ENCODE measurements at regions not wholly inside any gene's neighbourhood (a gene's known extent, or its start where the extent isn't known, plus 50 kb on each side); places are given as distances from the start of the nearest gene placed in this dataset.

GRCh38 chr3:162337630-162338029, 841.0 kb downstream of the OTOL1 start:
- Histone ChIP-seq H3K4me2 (ENCODE audit: low read length) (no peak overlapping the region), H2AFZ (ENCODE audit: low read depth, low read length, poor library complexity, severe bottlenecking) (no peak overlapping the region), H3K9ac (ENCODE audit: low read length) (no peak overlapping the region), H3K27ac (ENCODE audit: low read depth, low read length) (no peak overlapping the region), H3K4me1 (ENCODE audit: control insufficient read depth in 1 of 2, insufficient read depth in 2 of 2, low read length in 2 of 2) (no peaks in the 10 kb centered on the region), H3K36me3 (ENCODE audit: control insufficient read depth in 1 of 2, insufficient read depth in 2 of 2, low read length in 2 of 2) (no peaks in the 10 kb centered on the region), H3K27me3 (ENCODE audit: insufficient read depth, low read length) (no peaks in the 10 kb centered on the region), H3K79me2 (ENCODE audit: insufficient read depth, low read length) (no peaks in the 10 kb centered on the region), H3K9me3 (ENCODE audit: control insufficient read depth in 1 of 2, insufficient read depth in 1 of 2, low read depth in 1 of 2, low read length in 2 of 2) (no peaks in the 10 kb centered on the region), H4K20me1 (ENCODE audit: insufficient read depth) (no peaks in the 10 kb centered on the region), H3K4me3 (replicated peaks in 1 of 2; ENCODE audit: low read depth in 1 of 2, low read length in 2 of 2) (no peak overlapping the region), H3K9me2 (ENCODE audit: insufficient read depth) (no peaks in the 10 kb centered on the region)
- CTCF ChIA-PET = no interaction called here
- DNase-seq (ENCODE audit: low read depth, low spot score) (no peak), ATAC-seq (no peak)
- RAD21 ChIA-PET (ENCODE audit: low non-redundant PET in 1 of 2, low total read pairs in 2 of 2, uncharacterized antibody in 2 of 2, unreplicated experiment in 2 of 2) = no interaction called here
- intact Hi-C loops (cut with micrococcal nuclease) = no loop called here
- TF ChIP-seq JUND (IDR thresholded peaks at IDR 0.05) (no peak), ATF3 (IDR thresholded peaks at IDR 0.05) (no peak), EGR1 (IDR thresholded peaks at IDR 0.05; ENCODE audit: low read depth) (no peak), ELF1 (IDR thresholded peaks at IDR 0.05; ENCODE audit: borderline replicate concordance, low read depth) (no peak), YY1 (IDR thresholded peaks at IDR 0.05; ENCODE audit: extremely low read depth, insufficient replicate concordance, low read depth, low read length) (no peak), ZNF274 (IDR thresholded peaks at IDR 0.05; ENCODE audit: low read depth, low read length) (no peak), CEBPB (IDR thresholded peaks at IDR 0.05; ENCODE audit: low read depth) (no peak), FOSL1 (IDR thresholded peaks at IDR 0.05; ENCODE audit: low read depth) (no peak), RAD21 (IDR thresholded peaks at IDR 0.05; ENCODE audit: low read depth) (no peak), MAX (IDR thresholded peaks at IDR 0.05) (no peak)
- BruUV-seq (replicated peaks) = no TSS peak
- POLR2A ChIA-PET = no interaction called here

- ChIA-PET POLR2A (no interaction called here), RAD21 (ENCODE audit: low non-redundant PET in 1 of 2, low total read pairs in 2 of 2, uncharacterized antibody in 2 of 2, unreplicated experiment in 2 of 2) (no interaction called here), CTCF (interaction anchor here (0.7 kb wide), 1 partner anchor 11 kb away, joined by 3 read pairs; no protein-coding TSS in a partner anchor)
- no peaks in the 10 kb centered on the region for H3K36me3 ChIP-seq (ENCODE audit: control insufficient read depth in 1 of 2, insufficient read depth in 2 of 2, low read length in 2 of 2)
- no TSS peak for BruUV-seq (replicated peaks)
- H3K4me1 ChIP-seq (ENCODE audit: control insufficient read depth in 1 of 2, insufficient read depth in 2 of 2, low read length in 2 of 2) = no peaks in the 10 kb centered on the region
- H3K9ac ChIP-seq (ENCODE audit: low read length) = no peak overlapping the region
- ATAC-seq (no peak), DNase-seq (ENCODE audit: low read depth, low spot score) (no peak)
- intact Hi-C loops (cut with micrococcal nuclease) = no loop called here
- H3K27ac ChIP-seq (ENCODE audit: low read depth, low read length) = no peak overlapping the region
- H3K9me3 ChIP-seq (ENCODE audit: control insufficient read depth in 1 of 2, insufficient read depth in 1 of 2, low read depth in 1 of 2, low read length in 2 of 2) = no peaks in the 10 kb centered on the region
- no peaks in the 10 kb centered on the region for H3K79me2 ChIP-seq (ENCODE audit: insufficient read depth, low read length)
- H3K9me2 ChIP-seq (ENCODE audit: insufficient read depth) = 0 out of 2 replicates have a peak, but pooled peaks cover 6% of the 10 kb centered on the region
- H3K27me3 ChIP-seq (ENCODE audit: insufficient read depth, low read length) = no peaks in the 10 kb centered on the region
- no peak for TF ChIP-seq POLR2AphosphoS5 (IDR thresholded peaks at IDR 0.05; ENCODE audit: low read depth, low read length)
- no peak for TF ChIP-seq ELF1 (IDR thresholded peaks at IDR 0.05; ENCODE audit: borderline replicate concordance, low read depth)
- TF ChIP-seq ZNF274 (IDR thresholded peaks at IDR 0.05; ENCODE audit: low read depth, low read length) = no peak
- TF ChIP-seq ATF3 (IDR thresholded peaks at IDR 0.05) = no peak
- no peak for TF ChIP-seq SIN3A (IDR thresholded peaks at IDR 0.05; ENCODE audit: low read depth)
- TF ChIP-seq POLR2A (IDR thresholded peaks at IDR 0.05; ENCODE audit: borderline replicate concordance, extremely low read depth, insufficient read depth, insufficient read length) = no peak
- no peak for TF ChIP-seq CBX3 (IDR thresholded peaks at IDR 0.05; ENCODE audit: low read depth)
- no peak for TF ChIP-seq EZH2phosphoT487 (IDR thresholded peaks at IDR 0.05; ENCODE audit: borderline replicate concordance)
- H4K20me1 ChIP-seq (ENCODE audit: insufficient read depth) = no peaks in the 10 kb centered on the region
- no peak overlapping the region for H3K4me2 ChIP-seq (ENCODE audit: low read length)
- H2AFZ ChIP-seq (ENCODE audit: low read depth, low read length, poor library complexity, severe bottlenecking) = no peak overlapping the region
- no peak overlapping the region for H3K4me3 ChIP-seq (replicated peaks in 1 of 2; ENCODE audit: low read depth in 1 of 2, low read length in 2 of 2)
These were observed 841.9 kb downstream of the OTOL1 start for GRCh38 chr3:162338514-162338913.

Data from HCT116 (cell line).